HEK293 (cell line): ENCODE measurements at regions not wholly inside any gene's neighbourhood (a gene's known extent, or its start where the extent isn't known, plus 50 kb on each side); places are given as distances from the start of the nearest gene placed in this dataset.

ENCODE experiments used
- CTCF ChIA-PET: fragments of 350-600 bp; formaldehyde crosslinking; extraction: SDS; loops from one replicate; lab custom pipeline; 2021; ENCODE audit warnings: antibody characterized with exemption; lab: Yijun Ruan, JAX
- POLR2A ChIA-PET: fragments of 300-600 bp; formaldehyde crosslinking; extraction: SDS; loops from one replicate; lab custom pipeline; 2020; ENCODE audit warnings: antibody characterized with exemption, inconsistent platforms; lab: Yijun Ruan, JAX
- H3K27ac ChIP-seq: fragments of 200-500 bp; sonication (Bioruptor generic); 2 replicates; pipeline ENCODE4 v1.5.1; 2014; ENCODE audit warnings: low read depth, low read length, control low read depth, inconsistent platforms; ENCODE audit errors: extremely low read depth
- H3K36me3 ChIP-seq, 2 experiments: fragments of 200-500 bp in 1 of 2; sonication (Bioruptor generic) in 1 of 2; 1 replicate in 1 of 2; 2 replicates in 1 of 2; pipeline ENCODE4 v1.5.1; 2014 to 2017; ENCODE audit warnings: inconsistent platforms in 2 of 2, low read length in 2 of 2; ENCODE audit not compliant: control insufficient read depth in 2 of 2, insufficient read depth in 1 of 2
- H3K4me1 ChIP-seq: fragments of 200-500 bp; sonication (Bioruptor generic); 2 replicates; pipeline ENCODE4 v1.5.1; 2014; ENCODE audit warnings: mild to moderate bottlenecking, low read length, inconsistent platforms; ENCODE audit not compliant: control insufficient read depth, insufficient read depth
- H3K4me3 ChIP-seq: 2 replicates; pipeline ENCODE4 v1.5.1; 2011; ENCODE audit warnings: low read depth, mild to moderate bottlenecking, control low read depth, low read length, moderate library complexity
- H3K9me3 ChIP-seq: fragments of 200-500 bp; sonication (Bioruptor generic); 2 replicates; pipeline ENCODE4 v1.5.1; 2014; ENCODE audit warnings: low read depth, low read length, inconsistent platforms; ENCODE audit not compliant: control insufficient read depth, insufficient read depth
- BCL11A ChIP-seq: fragments of 450-650 bp; formaldehyde crosslinking; IDR thresholded peaks from 2 replicates; pipeline ENCODE4 v1.5.1; 2016; ENCODE audit warnings: low read depth, missing biosample characterization, missing genetic modification characterization
- IKZF3 ChIP-seq: fragments of 450-650 bp; IDR thresholded peaks from 2 replicates; pipeline ENCODE4 v1.5.0; 2018; ENCODE audit warnings: missing biosample characterization, mild to moderate bottlenecking, missing genetic modification characterization, moderate library complexity
- KLF17 ChIP-seq: fragments of 450-650 bp; formaldehyde crosslinking; IDR thresholded peaks from 2 replicates; pipeline ENCODE4 v1.5.1; 2016; ENCODE audit warnings: missing biosample characterization, missing genetic modification characterization
- PRDM6 ChIP-seq: fragments of 450-650 bp; formaldehyde crosslinking; IDR thresholded peaks from 2 replicates; pipeline ENCODE4 v1.5.1; 2017; ENCODE audit warnings: missing biosample characterization, missing genetic modification characterization
- TSHZ1 ChIP-seq: fragments of 450-650 bp; formaldehyde crosslinking; IDR thresholded peaks from 2 replicates; pipeline ENCODE4 v1.5.1; 2016; ENCODE audit warnings: missing biosample characterization, missing genetic modification characterization, borderline replicate concordance
- ZBTB17 ChIP-seq: fragments of 450-650 bp; formaldehyde crosslinking; IDR thresholded peaks from 2 replicates; pipeline ENCODE4 v1.5.1; 2016; ENCODE audit warnings: missing biosample characterization, missing genetic modification characterization
- ZNF138 ChIP-seq: fragments of 450-650 bp; formaldehyde crosslinking; IDR thresholded peaks from 2 replicates; pipeline ENCODE4 v1.5.1; 2016; ENCODE audit warnings: missing biosample characterization, missing genetic modification characterization, borderline replicate concordance
- ZNF211 ChIP-seq: fragments of 450-650 bp; formaldehyde crosslinking; IDR thresholded peaks from 2 replicates; pipeline ENCODE4 v1.5.1; 2016; ENCODE audit warnings: low read depth, missing biosample characterization, missing genetic modification characterization
- ZNF223 ChIP-seq: fragments of 450-650 bp; formaldehyde crosslinking; IDR thresholded peaks from 2 replicates; pipeline ENCODE4 v1.5.1; 2016; ENCODE audit warnings: missing biosample characterization, missing genetic modification characterization
- ZNF518A ChIP-seq: fragments of 450-650 bp; formaldehyde crosslinking; conservative IDR thresholded peaks from 2 replicates; pipeline ENCODE4 v1.5.1; 2016; ENCODE audit warnings: low read depth, missing biosample characterization, missing genetic modification characterization
- ZNF544 ChIP-seq: fragments of 450-650 bp; formaldehyde crosslinking; IDR thresholded peaks from 2 replicates; pipeline ENCODE4 v1.5.0; 2017; ENCODE audit warnings: missing biosample characterization, missing genetic modification characterization
- ZNF561 ChIP-seq: fragments of 450-650 bp; IDR thresholded peaks from 2 replicates; pipeline ENCODE4 v1.5.1; 2018; ENCODE audit warnings: missing biosample characterization, missing genetic modification characterization, borderline replicate concordance
- ZNF626 ChIP-seq: fragments of 450-650 bp; sonication (Bioruptor Pico); formaldehyde crosslinking; IDR thresholded peaks from 2 replicates; pipeline ENCODE4 v1.5.1; 2018; ENCODE audit warnings: missing biosample characterization, missing genetic modification characterization, inconsistent platforms
- ZNF747 ChIP-seq: fragments of 450-650 bp; formaldehyde crosslinking; IDR thresholded peaks from 2 replicates; pipeline ENCODE4 v1.5.1; 2016; ENCODE audit warnings: missing biosample characterization, missing genetic modification characterization
- ZNF837 ChIP-seq: fragments of 450-650 bp; formaldehyde crosslinking; IDR thresholded peaks from 2 replicates; pipeline ENCODE4 v1.5.1; 2016; ENCODE audit warnings: missing biosample characterization, missing genetic modification characterization

- TF ChIP-seq ZNF544 (tag by site-specific recombination) (no peak), BCL11A (no peak), ZNF518A (tag by site-specific recombination) (no peak), ZNF138 (tag by site-specific recombination) (no peak), ZNF211 (tag by site-specific recombination) (no peak), KLF17 (tag by site-specific recombination) (no peak), ZBTB17 (no peak), ZNF223 (no peak), ZNF626 (tag by site-specific recombination) (no peak), IKZF3 (tag by site-specific recombination) (no peak), PRDM6 (tag by site-specific recombination) (peak; percentile 10; the same call in 1 of the 2 replicates)
- TF ChIP-seq, all 188 proteins: peak for 3
Measured at GRCh38 chr10:61130366-61130765, 186.4 kb upstream of the RHOBTB1 start (continued).

GRCh38 chr10:61128196-61128595 is 184.2 kb upstream of the RHOBTB1 start:
- no peaks in the 10 kb centered on the region for H3K36me3 ChIP-seq
- H3K9me3 ChIP-seq = no peaks in the 10 kb centered on the region
- CTCF ChIA-PET = interaction anchor here (0.6 to 1.9 kb wide), 2 partner anchors 13 to 71 kb away, joined by 5 to 12 read pairs; no protein-coding TSS in a partner anchor
- TF ChIP-seq TSHZ1 (tag by site-specific recombination) (no peak), KLF17 (tag by site-specific recombination) (no peak), ZNF561 (tag by site-specific recombination) (no peak), ZNF837 (tag by site-specific recombination) (no peak), ZNF747 (tag by site-specific recombination) (no peak)
- H3K4me3 ChIP-seq = no peak overlapping the region
- H3K27ac ChIP-seq = no peak overlapping the region
- POLR2A ChIA-PET = no interaction called here
- peaks cover 3% of the 10 kb centered on the region; the same call in 1 of the 2 replicates for H3K4me1 ChIP-seq
